ENCODE measurements at regions not wholly inside any gene's neighbourhood (a gene's known extent, or its start where the extent isn't known, plus 50 kb on each side); places are given as distances from the start of the nearest gene placed in this dataset.

DNA sequence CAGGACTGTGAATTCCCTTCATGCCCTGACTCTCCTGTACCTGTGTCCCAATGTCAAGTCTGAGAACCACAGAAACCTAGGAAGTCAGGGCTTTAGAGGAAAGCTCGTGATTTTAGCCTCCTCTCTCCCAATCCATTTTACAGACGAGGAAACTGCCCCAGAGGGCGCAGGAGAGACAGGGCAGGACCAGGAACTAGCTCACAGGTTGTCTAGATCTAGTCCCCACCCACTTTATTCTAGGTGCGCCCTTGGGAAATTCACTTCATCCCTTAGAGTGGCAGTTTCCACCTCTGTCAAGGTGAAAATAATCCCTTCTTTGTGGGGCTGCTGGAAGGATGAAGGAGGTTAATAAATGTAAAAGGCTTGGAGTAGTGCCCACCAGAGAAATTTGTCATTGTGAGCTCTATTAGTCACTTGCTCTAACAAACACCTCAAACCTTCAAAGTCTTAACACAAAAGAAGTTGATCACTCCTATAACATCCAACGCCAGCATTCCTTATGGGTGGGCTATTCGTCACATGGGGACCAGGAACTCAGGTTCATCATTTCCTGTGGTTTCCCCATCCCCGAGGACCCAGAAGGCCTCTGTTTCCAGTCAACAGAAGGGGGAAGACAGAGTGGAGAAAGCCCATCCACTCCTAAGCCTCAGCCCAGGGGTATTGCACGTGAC is 282.3 kb downstream of the XXYLT1 start:
- Histone ChIP-seq H3K4me2 (ENCODE audit: low read depth, low read length) (no peak overlapping the region), H2BK5ac (ENCODE audit: low read depth, low read length, poor library complexity, severe bottlenecking) (no peak overlapping the region), H2BK15ac (ENCODE audit: low read depth, low read length) (no peak overlapping the region), H3K56ac (ENCODE audit: extremely low read depth, insufficient read depth, low read length) (no peak overlapping the region), H2AK9ac (replicated peaks; ENCODE audit: low read depth, low read length, poor library complexity) (no peak overlapping the region), H3K4me1 (ENCODE audit: control insufficient read depth, insufficient read depth, low read length) (no peaks in the 10 kb centered on the region), H4K91ac (ENCODE audit: insufficient read depth, low read depth, low read length) (no peak overlapping the region), H3K9ac (ENCODE audit: low read depth, low read length) (no peak overlapping the region), H3K4me3 (ENCODE audit: insufficient read depth, low read depth, low read length) (no peak overlapping the region), H2AK5ac (ENCODE audit: low read depth, low read length) (no peak overlapping the region), H3K36me3 (ENCODE audit: control insufficient read depth, insufficient read depth, low read length) (no peaks in the 10 kb centered on the region), H3K9me1 (ENCODE audit: insufficient read depth, low read length) (no peaks in the 10 kb centered on the region), H3K23ac (ENCODE audit: low read depth, low read length) (no peak overlapping the region), H3K14ac (replicated peaks; ENCODE audit: low read depth, low read length) (no peak overlapping the region), H4K20me1 (ENCODE audit: insufficient read depth, low read length) (no peaks in the 10 kb centered on the region), H3K9me3 (ENCODE audit: control insufficient read depth, insufficient read depth, low read length) (no peaks in the 10 kb centered on the region), H2AFZ (replicated peaks; ENCODE audit: low read length, poor library complexity) (no peak overlapping the region), H4K5ac (ENCODE audit: low read depth, low read length) (no peak overlapping the region), H3K27ac (ENCODE audit: insufficient read depth, low read length) (no peak overlapping the region), H3K27me3 (ENCODE audit: control insufficient read depth, insufficient read depth, low read length) (peaks cover 23% of the 10 kb centered on the region), H2BK20ac (ENCODE audit: low read depth, low read length) (no peak overlapping the region), H2BK120ac (ENCODE audit: low read depth, low read length) (no peak overlapping the region), H3K4ac (ENCODE audit: low read depth, low read length) (no peak overlapping the region), H3K18ac (ENCODE audit: low read depth, low read length) (no peak overlapping the region), H3K79me1 (ENCODE audit: low read depth in 1 of 2, low read length in 2 of 2) (no peaks in the 10 kb centered on the region), H4K8ac (ENCODE audit: low read depth in 2 of 2, low read length in 2 of 2) (no peak overlapping the region)
- intact Hi-C loops (cut with micrococcal nuclease) = no loop called here
- in situ Hi-C loops (cut with MboI; ENCODE audit: low sequenced_read_pairs) = no loop called here
- ATAC-seq (ENCODE audit: low read depth) (no peak), DNase-seq (no peak)
- WGBS, 2 experiments (ENCODE audit: extremely low coverage in 2 of 2, insufficient read length in 1 of 2) = no CpG with 5 or more reads among the region's 8 CpGs
- CTCF ChIA-PET = no interaction called here
- TF ChIP-seq MAFK (IDR thresholded peaks at IDR 0.05; ENCODE audit: low read depth, low read length) (no peak), CEBPB (IDR thresholded peaks at IDR 0.05; ENCODE audit: low read depth, low read length) (no peak), MXI1 (IDR thresholded peaks at IDR 0.05; ENCODE audit: borderline replicate concordance, low read depth, low read length) (no peak), CHD1 (IDR thresholded peaks at IDR 0.05; ENCODE audit: low read depth, low read length) (no peak), BHLHE40 (IDR thresholded peaks at IDR 0.05; ENCODE audit: low read depth, low read length) (no peak), RFX5 (IDR thresholded peaks at IDR 0.05; ENCODE audit: low read depth, low read length) (no peak), SMC3 (IDR thresholded peaks at IDR 0.05; ENCODE audit: low read depth, low read length) (no peak), POLR2A (IDR thresholded peaks at IDR 0.05; ENCODE audit: low read depth, low read length) (no peak), MAZ (IDR thresholded peaks at IDR 0.05; ENCODE audit: borderline replicate concordance, low read depth, low read length) (no peak), RAD21 (IDR thresholded peaks at IDR 0.05; ENCODE audit: low read length) (no peak), RCOR1 (IDR thresholded peaks at IDR 0.05; ENCODE audit: insufficient replicate concordance, low read length) (no peak), FOS (IDR thresholded peaks at IDR 0.05; ENCODE audit: low read depth, low read length) (no peak)
- TF ChIP-seq, protein P1, sequence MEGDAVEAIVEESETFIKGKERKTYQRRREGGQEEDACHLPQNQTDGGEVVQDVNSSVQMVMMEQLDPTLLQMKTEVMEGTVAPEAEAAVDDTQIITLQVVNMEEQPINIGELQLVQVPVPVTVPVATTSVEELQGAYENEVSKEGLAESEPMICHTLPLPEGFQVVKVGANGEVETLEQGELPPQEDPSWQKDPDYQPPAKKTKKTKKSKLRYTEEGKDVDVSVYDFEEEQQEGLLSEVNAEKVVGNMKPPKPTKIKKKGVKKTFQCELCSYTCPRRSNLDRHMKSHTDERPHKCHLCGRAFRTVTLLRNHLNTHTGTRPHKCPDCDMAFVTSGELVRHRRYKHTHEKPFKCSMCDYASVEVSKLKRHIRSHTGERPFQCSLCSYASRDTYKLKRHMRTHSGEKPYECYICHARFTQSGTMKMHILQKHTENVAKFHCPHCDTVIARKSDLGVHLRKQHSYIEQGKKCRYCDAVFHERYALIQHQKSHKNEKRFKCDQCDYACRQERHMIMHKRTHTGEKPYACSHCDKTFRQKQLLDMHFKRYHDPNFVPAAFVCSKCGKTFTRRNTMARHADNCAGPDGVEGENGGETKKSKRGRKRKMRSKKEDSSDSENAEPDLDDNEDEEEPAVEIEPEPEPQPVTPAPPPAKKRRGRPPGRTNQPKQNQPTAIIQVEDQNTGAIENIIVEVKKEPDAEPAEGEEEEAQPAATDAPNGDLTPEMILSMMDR (conservative IDR thresholded peaks at IDR 0.05; ENCODE audit: low read depth, low read length) = no peak
- TF ChIP-seq, protein P2, sequence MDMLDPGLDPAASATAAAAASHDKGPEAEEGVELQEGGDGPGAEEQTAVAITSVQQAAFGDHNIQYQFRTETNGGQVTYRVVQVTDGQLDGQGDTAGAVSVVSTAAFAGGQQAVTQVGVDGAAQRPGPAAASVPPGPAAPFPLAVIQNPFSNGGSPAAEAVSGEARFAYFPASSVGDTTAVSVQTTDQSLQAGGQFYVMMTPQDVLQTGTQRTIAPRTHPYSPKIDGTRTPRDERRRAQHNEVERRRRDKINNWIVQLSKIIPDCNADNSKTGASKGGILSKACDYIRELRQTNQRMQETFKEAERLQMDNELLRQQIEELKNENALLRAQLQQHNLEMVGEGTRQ (IDR thresholded peaks at IDR 0.05; ENCODE audit: low read depth, low read length) = no peak
- TF ChIP-seq, protein P3, sequence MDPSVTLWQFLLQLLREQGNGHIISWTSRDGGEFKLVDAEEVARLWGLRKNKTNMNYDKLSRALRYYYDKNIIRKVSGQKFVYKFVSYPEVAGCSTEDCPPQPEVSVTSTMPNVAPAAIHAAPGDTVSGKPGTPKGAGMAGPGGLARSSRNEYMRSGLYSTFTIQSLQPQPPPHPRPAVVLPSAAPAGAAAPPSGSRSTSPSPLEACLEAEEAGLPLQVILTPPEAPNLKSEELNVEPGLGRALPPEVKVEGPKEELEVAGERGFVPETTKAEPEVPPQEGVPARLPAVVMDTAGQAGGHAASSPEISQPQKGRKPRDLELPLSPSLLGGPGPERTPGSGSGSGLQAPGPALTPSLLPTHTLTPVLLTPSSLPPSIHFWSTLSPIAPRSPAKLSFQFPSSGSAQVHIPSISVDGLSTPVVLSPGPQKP (IDR thresholded peaks at IDR 0.05; ENCODE audit: borderline replicate concordance, low read depth, low read length) = no peak
- dilution Hi-C loops (cut with HindIII; ENCODE audit: low sequenced_read_pairs, unreplicated experiment) = no loop called here
- BruUV-seq (replicated peaks) = no TSS peak
- POLR2A ChIA-PET (ENCODE audit: unreplicated experiment) = no interaction called here

All from IMR-90 (cell line).